HG02840 (cell line): ENCODE measurements at regions not wholly inside any gene's neighbourhood (a gene's known extent, or its start where the extent isn't known, plus 50 kb on each side); places are given as distances from the start of the nearest gene placed in this dataset.
"Not testable (repeated sequence)": the region's sequence is repeated elsewhere in the genome, so short reads cannot be mapped to it uniquely, and the experiment has no call there.

Experiments
- ATAC-seq: cut with Tn5 transposase; IDR thresholded peaks from one replicate; pipeline ENCODE4 v1.9.1; 2021; ENCODE audit warnings: mild to moderate bottlenecking, moderate library complexity, moderate number of reproducible peaks; ENCODE audit not compliant: unreplicated experiment, low FRiP score

GRCh38 chr1:121443001-121443540 is 258.3 kb downstream of the SRGAP2C start:
- no peak for ATAC-seq

- ATAC-seq, result no peak
These were observed 259.3 kb downstream of the SRGAP2C start for GRCh38 chr1:121444096-121444495.

DNA sequence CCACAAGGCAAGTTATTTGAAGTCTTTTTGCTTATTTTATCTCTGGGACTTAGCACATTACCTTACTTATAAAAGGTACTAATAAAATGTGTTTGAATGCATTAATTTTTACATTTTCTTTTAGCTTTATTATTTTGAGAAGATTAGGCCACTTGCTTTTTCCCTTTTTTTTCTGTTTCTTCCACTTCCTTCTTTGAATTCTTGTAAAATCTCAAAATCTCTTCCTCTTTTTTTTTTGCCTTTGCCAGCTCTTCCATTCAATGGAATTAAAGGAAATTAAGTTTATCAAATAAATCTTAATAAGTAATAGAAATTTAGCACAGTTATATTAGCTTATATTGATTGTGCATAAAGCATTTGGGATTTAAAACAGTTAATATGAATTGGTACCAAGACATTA is 260.9 kb downstream of the SRGAP2C start:
- ATAC-seq, result no peak

DNA sequence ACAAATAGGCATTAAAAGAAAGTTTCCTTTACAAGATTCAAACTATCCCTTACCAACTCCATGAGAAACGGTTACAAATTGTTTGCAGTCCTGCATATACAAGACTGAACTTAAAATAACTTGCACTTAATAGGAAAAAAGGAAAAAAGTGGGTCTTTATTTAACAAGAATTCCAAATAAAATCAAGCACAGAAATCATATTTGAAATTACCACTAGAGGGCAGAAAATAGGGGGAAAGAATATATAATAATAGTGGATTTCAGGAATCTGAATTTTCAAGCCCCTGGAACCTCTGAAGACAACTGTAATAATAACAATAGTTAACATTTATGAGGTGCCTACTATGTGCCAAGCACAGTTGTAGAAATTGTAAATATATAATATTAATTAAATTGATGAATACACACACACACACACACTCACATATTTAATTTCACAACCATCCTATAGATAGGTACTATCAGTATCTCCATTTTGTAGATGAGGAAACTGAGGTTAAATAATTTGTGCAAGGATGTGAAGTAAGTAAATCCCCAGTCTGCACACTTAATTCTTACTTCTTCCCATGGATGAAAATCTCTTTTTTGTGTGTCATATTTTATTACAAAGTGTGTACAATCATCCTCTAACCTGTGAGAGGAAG is 262.6 kb downstream of the SRGAP2C start:
- ATAC-seq, result not testable (repeated sequence)

DNA sequence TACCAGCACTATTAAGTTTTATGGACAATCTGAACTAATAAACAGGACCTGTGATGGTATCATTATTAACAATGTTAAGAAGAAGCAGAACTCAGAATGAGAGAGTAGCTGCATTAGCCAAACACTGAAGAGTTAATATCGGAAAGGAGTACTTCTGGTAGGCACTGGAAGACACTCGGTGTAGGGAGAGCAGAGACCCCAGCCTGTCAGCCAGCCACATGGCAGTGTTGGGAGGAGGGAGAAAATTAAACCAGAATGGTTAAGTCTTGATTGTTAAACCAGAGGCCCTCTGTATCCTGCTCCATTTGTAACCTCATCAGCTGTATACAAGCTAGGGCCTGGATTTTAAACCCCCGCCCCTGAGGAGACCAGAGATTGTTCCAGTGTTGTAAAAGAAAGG is 263.3 kb downstream of the SRGAP2C start:
- not testable (repeated sequence) for ATAC-seq

- ATAC-seq, result no peak
These were observed 264.1 kb downstream of the SRGAP2C start for GRCh38 chr1:121448851-121449250.

- ATAC-seq, result no peak
These were observed 267.7 kb downstream of the SRGAP2C start for GRCh38 chr1:121452484-121452883.

DNA sequence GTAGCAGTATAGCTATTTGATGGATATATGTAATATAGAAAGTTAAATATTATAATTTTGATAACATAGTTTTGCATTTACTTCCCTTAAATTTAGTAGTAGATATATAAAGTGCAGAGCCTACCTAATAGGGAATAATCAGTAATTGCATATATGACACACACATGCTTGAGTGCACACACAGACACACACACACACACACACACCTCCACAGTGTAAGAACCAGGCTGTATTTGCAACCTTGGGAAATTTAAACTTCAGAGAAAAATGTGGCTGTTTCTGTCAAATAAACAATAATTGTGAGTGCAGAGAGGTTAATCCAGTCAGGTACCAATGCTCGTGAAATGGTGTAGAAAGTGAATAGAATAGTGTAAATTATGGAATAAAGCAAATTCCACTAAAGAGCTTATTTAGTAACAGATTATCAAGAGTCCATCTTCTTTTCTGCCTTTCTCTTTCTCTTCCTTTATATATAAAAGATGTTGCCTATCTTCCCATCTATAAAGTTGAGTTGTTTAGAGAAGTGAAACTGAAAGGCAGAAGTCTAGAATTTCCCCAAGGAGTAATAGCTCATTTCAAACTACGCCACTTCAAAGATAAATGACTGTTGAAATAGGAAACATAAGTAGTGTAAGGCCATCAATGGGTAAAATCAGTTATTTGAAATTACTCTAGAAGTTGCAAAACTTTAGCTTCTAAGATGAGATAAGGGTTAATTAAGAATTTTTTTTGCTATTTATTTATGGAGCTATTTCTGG is 273.7 kb downstream of the SRGAP2C start:
- peak; percentile 99 for ATAC-seq

DNA sequence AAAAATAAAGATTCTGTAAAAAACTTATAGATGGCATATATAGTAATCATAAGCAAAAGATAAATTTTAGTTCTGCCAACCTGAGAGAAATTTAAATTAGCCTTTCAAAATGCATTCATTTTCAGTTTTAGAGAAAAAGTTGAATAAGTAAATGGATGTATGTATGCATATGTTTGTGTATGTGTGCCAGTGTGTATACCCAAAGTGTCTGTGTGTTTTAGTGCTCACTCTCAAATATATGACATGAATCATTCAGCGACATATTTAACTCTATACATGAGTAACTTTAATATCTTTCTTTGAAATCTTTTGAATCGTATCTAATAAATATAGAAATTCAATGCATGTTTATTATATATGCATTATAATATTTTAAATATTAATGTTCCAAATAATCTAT is 274.5 kb downstream of the SRGAP2C start:
- ATAC-seq, result no peak

DNA sequence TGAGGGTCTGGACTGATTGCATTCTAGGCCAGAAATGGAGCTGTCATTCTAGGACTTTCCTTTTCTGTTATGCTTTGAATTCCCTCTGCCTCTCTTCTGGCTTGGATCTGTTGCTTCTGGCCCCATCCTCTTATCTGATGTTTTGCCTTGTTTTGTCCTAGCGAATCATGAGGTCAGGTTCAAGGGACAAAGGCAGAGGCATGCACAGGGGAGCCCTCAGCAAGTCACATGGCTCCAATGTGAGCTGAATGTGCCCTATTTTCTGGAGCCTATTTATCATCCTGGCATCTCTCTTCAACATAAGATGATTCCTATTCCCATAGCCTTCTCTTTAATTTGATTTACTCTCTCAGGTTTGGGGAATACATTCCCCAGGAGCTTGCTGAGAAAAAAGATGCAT is 284.6 kb downstream of the SRGAP2C start:
- ATAC-seq, result not testable (repeated sequence)

DNA sequence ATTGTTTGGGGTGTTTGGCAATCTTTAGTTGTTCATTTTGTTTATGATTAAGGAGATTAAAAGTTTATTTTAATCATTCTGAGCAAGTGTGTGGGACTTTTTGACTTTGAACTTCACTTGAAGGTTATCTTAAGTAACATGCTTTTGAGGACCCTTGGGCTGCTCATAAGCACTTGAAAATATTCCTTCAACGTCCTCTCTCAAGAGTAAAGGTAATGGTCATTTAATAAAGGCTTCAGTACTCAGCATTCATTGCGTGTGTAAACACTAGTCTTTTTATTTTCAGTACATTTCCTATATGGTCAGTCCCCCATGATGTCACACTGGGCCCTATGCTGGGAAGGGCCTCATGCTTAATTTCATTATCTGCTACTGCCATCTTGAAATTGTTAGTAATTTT is 285.6 kb downstream of the SRGAP2C start:
- not testable (repeated sequence) for ATAC-seq

DNA sequence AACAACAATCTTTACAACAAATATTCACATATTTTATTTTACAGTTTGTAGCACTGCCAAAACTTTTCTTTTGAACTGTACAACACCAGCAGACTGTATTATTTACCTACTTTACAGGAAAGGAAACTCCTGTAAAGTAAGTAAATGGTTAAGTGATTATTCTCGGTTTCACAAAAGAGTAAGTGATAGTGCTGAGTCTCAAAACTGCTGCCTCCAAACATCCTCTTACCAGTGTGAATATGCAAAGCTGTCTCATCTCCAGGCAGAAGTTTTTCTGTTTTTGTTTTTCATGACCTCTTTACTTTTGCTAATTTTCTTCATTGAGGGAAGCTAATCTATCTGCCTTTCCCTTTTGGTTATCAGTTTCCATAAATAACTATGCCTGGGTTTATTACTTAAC is 286.7 kb downstream of the SRGAP2C start:
- ATAC-seq, result no peak

- no peak for ATAC-seq
These were observed 287.2 kb downstream of the SRGAP2C start for GRCh38 chr1:121472017-121472416.

DNA sequence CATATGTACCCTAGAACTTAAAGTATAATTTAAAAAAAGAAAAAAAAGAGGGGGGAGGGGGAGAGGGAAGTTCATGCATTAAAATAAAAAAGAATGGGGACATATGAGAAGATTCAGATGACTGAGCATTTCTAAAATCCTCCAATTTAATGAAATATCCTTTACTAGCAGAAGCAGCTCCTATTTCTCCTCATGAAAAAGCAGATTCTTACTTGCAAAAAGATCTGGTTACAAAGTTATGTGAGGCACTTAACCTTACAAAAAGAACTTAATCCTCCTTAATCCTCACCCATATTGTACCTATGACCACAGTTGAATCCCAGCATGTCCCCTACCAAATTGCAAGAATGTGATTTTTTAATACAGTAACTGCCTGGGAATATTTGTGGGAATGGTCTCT is 298.5 kb downstream of the SRGAP2C start:
- ATAC-seq, result no peak

GRCh38 chr1:121483961-121484424 is 299.2 kb downstream of the SRGAP2C start:
- no peak for ATAC-seq

DNA sequence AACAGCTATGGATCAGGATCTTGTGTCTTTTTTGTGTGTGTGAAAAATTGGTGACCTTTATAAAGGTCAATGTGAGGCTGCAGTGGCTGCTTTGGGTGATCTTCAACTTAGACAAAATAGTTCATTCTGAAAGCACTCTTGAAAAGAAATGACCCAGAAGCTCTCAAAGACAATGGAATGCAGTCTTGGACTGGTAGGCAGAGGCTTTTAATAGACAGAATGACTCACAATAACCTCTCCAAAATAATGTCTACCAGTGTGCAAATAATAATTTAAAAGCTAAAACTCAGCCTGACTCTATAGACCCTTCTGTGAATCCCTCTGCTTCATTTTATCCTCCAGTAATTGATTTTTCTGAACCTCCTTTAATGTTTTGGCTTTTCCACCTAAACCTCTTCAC is 310.0 kb downstream of the SRGAP2C start:
- not testable (repeated sequence) for ATAC-seq

- ATAC-seq, result not testable (repeated sequence)
These were observed 326.7 kb downstream of the SRGAP2C start for GRCh38 chr1:121511455-121511854.

- not testable (repeated sequence) for ATAC-seq
These were observed 327.1 kb downstream of the SRGAP2C start for GRCh38 chr1:121511876-121512275.

DNA sequence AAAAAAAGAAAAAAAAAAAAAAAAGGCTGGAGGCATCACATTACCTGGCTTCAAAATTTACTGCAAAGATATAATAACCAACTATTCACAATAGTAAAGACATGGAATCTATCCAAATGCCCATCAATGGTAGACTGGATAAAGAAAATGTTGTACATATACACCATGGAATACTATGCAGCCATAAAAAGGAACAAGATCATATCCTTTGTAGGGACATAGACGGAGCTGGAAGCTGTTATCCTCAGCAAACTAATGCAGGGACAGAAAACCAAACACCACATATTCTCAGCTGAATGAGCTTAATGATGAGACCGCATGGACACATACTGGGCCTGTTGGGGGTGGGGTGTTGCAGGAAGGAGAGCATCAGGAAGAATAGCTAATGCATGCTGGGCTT is 330.5 kb downstream of the SRGAP2C start:
- ATAC-seq, result no peak

GRCh38 chr1:121516234-121516967 is 331.6 kb downstream of the SRGAP2C start:
- ATAC-seq, result no peak
